NT2/D1 (cell line): ENCODE measurements at regions not wholly inside any gene's neighbourhood (a gene's known extent, or its start where the extent isn't known, plus 50 kb on each side); places are given as distances from the start of the nearest gene placed in this dataset.

Source experiments
- DNase-seq: peaks from one replicate; pipeline ENCODE4 v3.0.0-alpha.2; 2011; ENCODE audit warnings: low read depth, low spot score
- H3K27me3 ChIP-seq: 2 replicates; pipeline ENCODE4 v1.6.0; 2011; ENCODE audit warnings: mild to moderate bottlenecking; ENCODE audit not compliant: insufficient read length, insufficient read depth
- H3K36me3 ChIP-seq: 2 replicates; pipeline ENCODE4 v1.6.1; 2011; ENCODE audit warnings: mild to moderate bottlenecking, low read length, mixed read lengths; ENCODE audit not compliant: insufficient read depth, insufficient read length
- H3K4me1 ChIP-seq: 2 replicates; pipeline ENCODE4 v1.5.1; 2011; ENCODE audit not compliant: insufficient read depth, insufficient read length
- H3K4me3 ChIP-seq: 2 replicates; pipeline ENCODE4 v1.5.1; 2011; ENCODE audit warnings: low read depth; ENCODE audit not compliant: insufficient read length
- H3K9ac ChIP-seq: 2 replicates; pipeline ENCODE4 v1.6.0; 2011; ENCODE audit warnings: low read depth; ENCODE audit not compliant: insufficient read length
- H3K9me3 ChIP-seq: 2 replicates; pipeline ENCODE4 v1.5.1; 2011; ENCODE audit warnings: mild to moderate bottlenecking, low read length; ENCODE audit not compliant: insufficient read depth
- SUZ12 ChIP-seq: IDR thresholded peaks from 2 replicates; pipeline ENCODE4 v1.6.1; 2011; ENCODE audit not compliant: insufficient read length, insufficient read depth; ENCODE audit errors: extremely low read depth
- YY1 ChIP-seq: IDR thresholded peaks from 2 replicates; pipeline ENCODE4 v1.6.1; 2011; ENCODE audit not compliant: insufficient read length, insufficient read depth
- ZNF274 ChIP-seq: IDR thresholded peaks from 2 replicates; pipeline ENCODE4 v1.6.1; 2011; ENCODE audit warnings: mild to moderate bottlenecking, low read depth, low read length

DNA sequence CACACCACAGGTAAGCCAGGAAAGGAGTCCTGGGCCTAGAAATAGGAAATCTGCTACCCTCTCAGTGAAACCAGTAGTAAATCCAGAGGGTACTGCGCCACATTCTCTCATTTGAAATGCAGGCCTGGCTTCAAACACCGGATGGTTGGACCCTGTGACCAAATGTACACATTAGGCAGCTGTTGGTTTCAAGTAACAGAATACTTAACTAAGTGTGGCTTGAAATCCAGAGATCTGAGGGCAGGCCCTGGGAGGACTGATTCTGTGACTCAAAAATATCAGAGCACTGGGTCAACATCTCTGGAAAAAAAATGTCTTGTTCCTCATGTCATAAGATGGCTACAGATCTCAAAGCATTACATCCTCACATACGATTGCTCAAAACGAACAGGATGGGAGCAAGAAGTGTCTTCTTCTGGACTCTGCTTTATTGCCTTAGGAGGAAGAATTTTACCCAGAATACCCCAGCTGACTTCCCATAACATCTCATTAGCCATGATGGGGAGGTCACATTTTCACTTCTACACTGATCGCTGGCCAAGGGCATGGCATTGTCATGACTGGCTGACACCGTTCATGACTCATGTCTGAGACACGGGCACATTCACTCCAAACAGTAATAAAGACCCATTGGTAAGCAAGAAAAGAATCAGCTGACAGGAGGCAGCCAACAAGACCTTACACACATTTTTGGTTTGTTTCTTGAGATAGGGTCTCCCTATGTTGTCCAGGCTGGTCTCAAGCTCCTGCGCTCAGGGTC lies 166.0 kb downstream of the ARRDC4 start:
- Histone ChIP-seq H3K9ac (no peak overlapping the region), H3K36me3 (no peaks in the 10 kb centered on the region), H3K4me1 (no peaks in the 10 kb centered on the region), H3K27me3 (no peaks in the 10 kb centered on the region), H3K9me3 (no peaks in the 10 kb centered on the region), H3K4me3 (no peak overlapping the region)
- no peak for TF ChIP-seq ZNF274
- TF ChIP-seq SUZ12, result no peak
- no peak for TF ChIP-seq YY1
- no peak for DNase-seq

- Histone ChIP-seq H3K27me3 (no peaks in the 10 kb centered on the region), H3K9me3 (no peaks in the 10 kb centered on the region), H3K9ac (no peak overlapping the region), H3K4me3 (no peak overlapping the region), H3K4me1 (no peaks in the 10 kb centered on the region), H3K36me3 (no peaks in the 10 kb centered on the region)
- TF ChIP-seq SUZ12 (no peak), ZNF274 (no peak), YY1 (no peak)
- no peak for DNase-seq
Measured at GRCh38 chr15:98127586-98127985, 167.1 kb downstream of the ARRDC4 start.

GRCh38 chr15:98131924-98132323 lies 171.4 kb downstream of the ARRDC4 start:
- no peaks in the 10 kb centered on the region for H3K9me3 ChIP-seq
- H3K4me1 ChIP-seq, result no peaks in the 10 kb centered on the region
- no peaks in the 10 kb centered on the region for H3K27me3 ChIP-seq
- no peaks in the 10 kb centered on the region for H3K36me3 ChIP-seq
- no peak for TF ChIP-seq ZNF274
- no peak for TF ChIP-seq YY1
- TF ChIP-seq SUZ12, result no peak
- no peak overlapping the region for H3K9ac ChIP-seq
- no peak overlapping the region for H3K4me3 ChIP-seq
- DNase-seq, result no peak

DNA sequence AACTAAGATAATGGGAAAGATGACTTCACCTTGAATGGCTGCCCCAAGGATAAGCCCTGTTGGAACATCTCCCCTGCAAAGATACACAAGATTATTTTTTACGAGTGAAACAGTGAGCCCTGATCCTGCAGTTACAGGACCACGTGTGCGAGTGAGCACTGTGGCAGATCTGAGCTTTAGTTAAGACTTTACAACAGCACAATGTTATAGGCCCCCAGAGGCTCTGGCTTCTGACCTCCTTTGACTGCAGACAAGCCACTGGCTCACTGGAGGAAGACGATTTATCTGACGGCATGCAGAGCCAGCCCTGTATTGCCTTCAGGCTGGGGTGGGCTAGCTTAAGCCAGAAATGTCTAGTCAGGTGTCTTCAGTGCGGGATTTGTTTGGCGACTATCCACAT lies 174.4 kb downstream of the ARRDC4 start:
- H3K27me3 ChIP-seq, result no peaks in the 10 kb centered on the region
- no peaks in the 10 kb centered on the region for H3K4me1 ChIP-seq
- H3K36me3 ChIP-seq, result no peaks in the 10 kb centered on the region
- no peak for DNase-seq
- TF ChIP-seq ZNF274, result no peak
- no peak for TF ChIP-seq SUZ12
- no peak for TF ChIP-seq YY1
- H3K9me3 ChIP-seq, result no peaks in the 10 kb centered on the region
- H3K4me3 ChIP-seq, result no peak overlapping the region
- H3K9ac ChIP-seq, result no peak overlapping the region

DNA sequence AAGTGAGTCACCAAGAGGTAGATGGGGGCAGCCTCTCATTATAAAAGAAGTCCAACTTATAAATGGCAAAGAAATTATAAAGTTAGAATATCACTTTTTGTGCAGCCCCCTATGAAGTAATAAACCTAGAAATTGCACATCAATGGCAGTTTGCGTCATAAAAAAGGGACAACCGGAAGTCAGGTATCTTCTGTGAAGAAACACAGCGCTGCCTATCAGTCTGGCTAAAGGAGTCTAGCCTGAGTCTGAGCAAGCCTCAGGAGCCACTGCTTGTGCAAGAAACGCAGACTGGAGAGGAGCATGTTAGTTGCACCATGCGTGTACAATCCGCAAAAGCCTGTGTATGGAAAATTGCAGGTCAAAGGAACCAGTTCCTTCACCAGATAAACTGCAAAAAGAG lies 178.4 kb downstream of the ARRDC4 start:
- H3K9ac ChIP-seq, result no peak overlapping the region
- DNase-seq, result no peak
- no peaks in the 10 kb centered on the region for H3K27me3 ChIP-seq
- no peak overlapping the region for H3K4me3 ChIP-seq
- no peaks in the 10 kb centered on the region for H3K9me3 ChIP-seq
- no peaks in the 10 kb centered on the region for H3K36me3 ChIP-seq
- TF ChIP-seq YY1 (no peak), SUZ12 (no peak), ZNF274 (no peak)
- no peaks in the 10 kb centered on the region for H3K4me1 ChIP-seq

- no peaks in the 10 kb centered on the region for H3K9me3 ChIP-seq
- H3K4me1 ChIP-seq, result no peaks in the 10 kb centered on the region
- no peaks in the 10 kb centered on the region for H3K27me3 ChIP-seq
- H3K36me3 ChIP-seq, result no peaks in the 10 kb centered on the region
- no peak for DNase-seq
- no peak overlapping the region for H3K4me3 ChIP-seq
- TF ChIP-seq SUZ12, result no peak
- TF ChIP-seq ZNF274, result no peak
- no peak for TF ChIP-seq YY1
- H3K9ac ChIP-seq, result no peak overlapping the region
Measured at GRCh38 chr15:98139337-98139736, 178.8 kb downstream of the ARRDC4 start.

- no peak for DNase-seq
Measured at GRCh38 chr15:98142572-98142971, 182.1 kb downstream of the ARRDC4 start.

More at GRCh38 chr15:98142572-98142971, 182.1 kb downstream of the ARRDC4 start:
- H3K9ac ChIP-seq, result no peak overlapping the region
- H3K36me3 ChIP-seq, result no peaks in the 10 kb centered on the region
- no peaks in the 10 kb centered on the region for H3K27me3 ChIP-seq
- TF ChIP-seq ZNF274 (no peak), SUZ12 (no peak), YY1 (no peak)
- no peak overlapping the region for H3K4me3 ChIP-seq
- H3K4me1 ChIP-seq, result no peaks in the 10 kb centered on the region
- H3K9me3 ChIP-seq, result no peaks in the 10 kb centered on the region
